Adrenal gland (tissue), 9 donors: ENCODE measurements at regions not wholly inside any gene's neighbourhood (a gene's known extent, or its start where the extent isn't known, plus 50 kb on each side); places are given as distances from the start of the nearest gene placed in this dataset.

Source experiments
- DNase-seq, 7 donors: peaks; one replicate each; pipeline ENCODE4 v3.0.0-alpha.2; 2019 to 2020
- H3K27ac ChIP-seq, 5 donors: fragments of 200-600 bp; sonication (generic) in 4 of 5; 1 replicate in 3 of 5; 2 replicates in 2 of 5; pipeline versions ENCODE4 v1.5.1 to v1.8.0; 2016 to 2020; ENCODE audit warnings: mild to moderate bottlenecking in 1 of 5
- H3K27me3 ChIP-seq: fragments of 200-600 bp; 2 replicates; pipeline ENCODE4 v1.8.0; 2021
- H3K36me3 ChIP-seq, 2 donors: fragments of 200-600 bp; replicated peaks in 1 of 2; 1 replicate in 1 of 2; 2 replicates in 1 of 2; pipeline versions ENCODE4 v1.5.1 to v1.8.0; 2018 to 2022
- H3K4me1 ChIP-seq, 2 donors: fragments of 200-600 bp; replicated peaks in 1 of 2; 1 replicate in 1 of 2; 2 replicates in 1 of 2; pipeline versions ENCODE4 v1.5.1 to v1.8.0; 2018 to 2021
- H3K4me3 ChIP-seq, 4 donors: fragments of 200-600 bp; sonication (generic) in 3 of 4; one replicate each; pipeline ENCODE4 v1.5.1; 2016 to 2018
- H3K9me3 ChIP-seq, 3 donors: fragments of 200-600 bp; sonication (generic) in 1 of 3; replicated peaks in 1 of 3; 1 replicate in 2 of 3; 2 replicates in 1 of 3; pipeline versions ENCODE4 v1.5.1 to v1.8.0; 2016 to 2021
- CTCF ChIP-seq, 6 experiments: fragments of 450-650 bp in 4 of 6; fragments of 200-600 bp in 2 of 6; sonication (generic) in 1 of 6; IDR thresholded peaks; 1 replicate in 5 of 6; 2 replicates in 1 of 6; pipeline versions ENCODE4 v1.5.1 to v1.8.0; 2016 to 2021; ENCODE audit warnings: antibody characterized with exemption in 6 of 6, mild to moderate bottlenecking in 2 of 6, moderate library complexity in 1 of 6
- POLR2A ChIP-seq, 2 donors: fragments of 450-650 bp; IDR thresholded peaks; one replicate each; pipeline ENCODE4 v1.6.1; 2017; ENCODE audit warnings: antibody characterized with exemption in 2 of 2, mild to moderate bottlenecking in 2 of 2, moderate library complexity in 1 of 2
- WGBS, 4 donors: extraction: QIAGEN DNeasy Blood & Tissue Kit in 2 of 4; methylation state at CpG; one replicate each; pipeline versions ENCODE4 v1.1.5 to v1.1.7; 2013 to 2017; 5-methylcytosine and 5-hydroxymethylcytosine counted together
- intact Hi-C, 2 donors: fragments of 100-400 bp; cut with DNase I; formaldehyde crosslinking; loops; one replicate each; pipeline versions ENCODE4 v1.14.1 to v1.15.0; 2022 to 2023
- donor health status: healthy with polysubstance abuse.
- donor health status: Bipolar disorder and iron deficiency.
- donor health status: DM: yes; HTN: yes; CAD: no.
- donor health status: DM: no; HTN: no; CAD: no.
- donor health status: DM: no; HTN: no; CAD: no.

GRCh38 chr6:92181347-92181746 is 1238.0 kb downstream of the EPHA7 start:
- Histone ChIP-seq H3K4me3 (no peak overlapping the region), H3K9me3 (no peaks in the 10 kb centered on the region), H3K27ac (no peak overlapping the region), H3K4me1 (no peaks in the 10 kb centered on the region), H3K27me3 (no peaks in the 10 kb centered on the region), H3K36me3 (no peaks in the 10 kb centered on the region)
- intact Hi-C loops, result no loop called here
- no peak for TF ChIP-seq CTCF (IDR thresholded peaks at IDR 0.05)
- TF ChIP-seq POLR2A (IDR thresholded peaks at IDR 0.05), result no peak
- DNase-seq, result no peak
- 71 to 83% (median 79%) methylated on average over 4 of the region's 4 CpGs for WGBS, 4 donors

GRCh38 chr6:92180090-92180489 is 1239.3 kb downstream of the EPHA7 start:
- no peak for DNase-seq
- Histone ChIP-seq H3K27ac (no peak overlapping the region), H3K9me3 (no peaks in the 10 kb centered on the region), H3K4me1 (no peaks in the 10 kb centered on the region), H3K36me3 (no peaks in the 10 kb centered on the region), H3K4me3 (no peak overlapping the region), H3K27me3 (no peaks in the 10 kb centered on the region)
- 76 to 83% (median 80%) methylated on average over 2 of the region's 2 CpGs for WGBS, 4 donors
- TF ChIP-seq POLR2A (IDR thresholded peaks at IDR 0.05), result no peak
- no peak for TF ChIP-seq CTCF (IDR thresholded peaks at IDR 0.05)
- intact Hi-C loops, result no loop called here

- Histone ChIP-seq H3K4me3 (no peak overlapping the region), H3K4me1 (no peaks in the 10 kb centered on the region), H3K27me3 (no peaks in the 10 kb centered on the region), H3K9me3 (no peaks in the 10 kb centered on the region), H3K36me3 (no peaks in the 10 kb centered on the region), H3K27ac (no peak overlapping the region)
- intact Hi-C loops, result no loop called here
- no peak for TF ChIP-seq POLR2A (IDR thresholded peaks at IDR 0.05)
- no peak for TF ChIP-seq CTCF (IDR thresholded peaks at IDR 0.05)
- 19 to 47% (median 34%) methylated on average over 1 of the region's 1 CpG for WGBS, 4 donors
- no peak for DNase-seq
Observed at GRCh38 chr6:92176666-92177065, 1242.7 kb downstream of the EPHA7 start.

GRCh38 chr6:92174398-92175073 is 1244.8 kb downstream of the EPHA7 start:
- H3K4me1 ChIP-seq, result no peaks in the 10 kb centered on the region
- no peaks in the 10 kb centered on the region for H3K9me3 ChIP-seq
- DNase-seq, result no peak
- H3K4me3 ChIP-seq, result no peak overlapping the region
- 69 to 78% (median 71%) methylated on average over 6 of the region's 6 CpGs for WGBS, 4 donors
- intact Hi-C loops, result no loop called here
- no peaks in the 10 kb centered on the region for H3K36me3 ChIP-seq
- H3K27me3 ChIP-seq, result no peaks in the 10 kb centered on the region
- no peak for TF ChIP-seq CTCF (IDR thresholded peaks at IDR 0.05)
- TF ChIP-seq POLR2A (IDR thresholded peaks at IDR 0.05), result no peak
- H3K27ac ChIP-seq, result no peak overlapping the region
